ENCODE measurements at regions not wholly inside any gene's neighbourhood (a gene's known extent, or its start where the extent isn't known, plus 50 kb on each side); places are given as distances from the start of the nearest gene placed in this dataset.

DNA sequence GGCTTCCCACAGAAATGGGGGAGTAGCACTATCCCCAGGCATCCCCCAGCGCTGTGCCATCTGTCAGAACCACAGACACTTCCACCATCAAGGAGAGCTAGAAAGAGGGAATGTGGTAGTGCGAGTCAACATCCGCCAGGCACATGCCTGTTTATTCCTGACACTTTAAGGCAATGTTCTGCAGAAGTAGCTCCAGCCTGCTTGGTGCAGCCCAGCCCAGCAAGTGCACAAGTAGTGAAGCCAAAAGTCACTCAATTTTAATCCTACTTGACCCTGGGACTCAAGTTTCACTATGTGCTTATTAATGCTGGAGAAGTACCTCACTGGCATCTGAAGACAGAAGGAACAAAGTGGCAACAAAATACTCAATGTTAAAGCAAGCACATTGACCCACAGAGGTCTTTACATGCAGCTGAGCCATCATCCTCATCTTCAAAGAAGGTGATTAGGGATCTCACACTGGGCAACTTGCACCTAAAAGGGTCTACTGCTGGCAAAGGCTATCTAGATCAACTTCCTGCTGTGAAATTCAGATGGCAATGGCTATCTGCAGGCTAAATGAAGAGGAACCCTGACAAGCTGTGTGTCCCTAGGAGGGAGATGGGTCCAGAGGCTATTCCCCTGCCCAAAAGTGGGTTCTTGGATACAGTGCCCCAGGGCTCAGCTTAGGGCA is 61.4 kb upstream of the CLDN18 start:
- Mint-ChIP-seq H3K36me3 (no peaks in the 10 kb centered on the region), H3K9me3 (peaks cover 0 to 4% (median 0%) of the 10 kb centered on the region in 7 donors), H3K27ac (no peak overlapping the region), H3K4me3 (no peak overlapping the region), H3K4me1 (no peaks in the 10 kb centered on the region), H3K27me3 (ENCODE audit: low read depth in 3 of 3) (peaks cover 0 to 4% (median 1%) of the 10 kb centered on the region in 3 donors)
- TF ChIP-seq, protein P1, sequence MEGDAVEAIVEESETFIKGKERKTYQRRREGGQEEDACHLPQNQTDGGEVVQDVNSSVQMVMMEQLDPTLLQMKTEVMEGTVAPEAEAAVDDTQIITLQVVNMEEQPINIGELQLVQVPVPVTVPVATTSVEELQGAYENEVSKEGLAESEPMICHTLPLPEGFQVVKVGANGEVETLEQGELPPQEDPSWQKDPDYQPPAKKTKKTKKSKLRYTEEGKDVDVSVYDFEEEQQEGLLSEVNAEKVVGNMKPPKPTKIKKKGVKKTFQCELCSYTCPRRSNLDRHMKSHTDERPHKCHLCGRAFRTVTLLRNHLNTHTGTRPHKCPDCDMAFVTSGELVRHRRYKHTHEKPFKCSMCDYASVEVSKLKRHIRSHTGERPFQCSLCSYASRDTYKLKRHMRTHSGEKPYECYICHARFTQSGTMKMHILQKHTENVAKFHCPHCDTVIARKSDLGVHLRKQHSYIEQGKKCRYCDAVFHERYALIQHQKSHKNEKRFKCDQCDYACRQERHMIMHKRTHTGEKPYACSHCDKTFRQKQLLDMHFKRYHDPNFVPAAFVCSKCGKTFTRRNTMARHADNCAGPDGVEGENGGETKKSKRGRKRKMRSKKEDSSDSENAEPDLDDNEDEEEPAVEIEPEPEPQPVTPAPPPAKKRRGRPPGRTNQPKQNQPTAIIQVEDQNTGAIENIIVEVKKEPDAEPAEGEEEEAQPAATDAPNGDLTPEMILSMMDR (IDR thresholded peaks at IDR 0.05) = no peak
- H3K27ac ChIP-seq (ENCODE audit: low read depth in 1 of 2, low read length in 2 of 2) = no peak overlapping the region
- 100% methylated on average over 1 of the region's 3 CpGs for WGBS (ENCODE audit: insufficient coverage)
- no peak overlapping the region for H3K4me2 ChIP-seq (replicated peaks; ENCODE audit: extremely low read depth, low read length, poor library complexity, severe bottlenecking)
- no peak overlapping the region for H3K4me3 ChIP-seq (replicated peaks in 1 of 3; ENCODE audit: low read depth in 2 of 3, low read length in 3 of 3)
- intact Hi-C loops (cut with micrococcal nuclease) = no loop called here
- H4K20me1 ChIP-seq (ENCODE audit: insufficient read depth, low read length) = no peaks in the 10 kb centered on the region
- no peak overlapping the region for H3K9ac ChIP-seq (ENCODE audit: insufficient read depth, low read length, poor library complexity, severe bottlenecking)
- no peaks in the 10 kb centered on the region for H3K9me3 ChIP-seq (replicated peaks in 1 of 2; ENCODE audit: control insufficient read depth in 1 of 2, insufficient read depth in 1 of 2, low read length in 2 of 2)
- no peak for DNase-seq
- no peak overlapping the region for H2AFZ ChIP-seq (ENCODE audit: insufficient read depth, low read depth, low read length, poor library complexity, severe bottlenecking)
- H3K36me3 ChIP-seq (replicated peaks in 1 of 2; ENCODE audit: control insufficient read depth in 1 of 2, insufficient read depth in 2 of 2, low read length in 2 of 2) = no peaks in the 10 kb centered on the region
- no peaks in the 10 kb centered on the region for H3K27me3 ChIP-seq (ENCODE audit: control insufficient read depth in 2 of 2, insufficient read depth in 2 of 2, low read length in 2 of 2)
- no peaks in the 10 kb centered on the region for H3K79me2 ChIP-seq (ENCODE audit: insufficient read depth, low read length)
- no peaks in the 10 kb centered on the region for H3K4me1 ChIP-seq (ENCODE audit: control insufficient read depth in 1 of 2, insufficient read depth in 2 of 2, low read length in 2 of 2)

DNA sequence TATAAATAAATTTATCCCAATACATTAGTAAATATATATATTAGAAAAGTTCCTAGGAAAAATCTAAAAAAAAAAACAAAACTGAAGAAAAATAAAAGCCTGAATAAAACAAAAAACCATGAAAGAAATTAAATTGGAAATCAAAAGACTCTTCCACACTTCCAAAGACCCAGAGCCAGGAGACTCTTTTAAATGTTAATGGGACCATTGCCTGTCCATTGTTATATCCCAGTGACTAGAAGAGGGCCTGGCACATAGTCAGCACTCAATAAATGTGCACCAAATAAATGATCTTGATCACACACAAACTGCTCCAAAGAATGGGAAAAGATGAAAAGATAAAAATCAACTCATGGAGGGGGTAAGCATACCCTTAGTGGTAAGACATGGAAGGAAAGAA is 51.3 kb upstream of the CLDN18 start:
- Mint-ChIP-seq H3K36me3 (no peaks in the 10 kb centered on the region), H3K4me1 (no peaks in the 10 kb centered on the region), H3K4me3 (no peak overlapping the region), H3K9me3 (peaks cover 0 to 8% (median 5%) of the 10 kb centered on the region in 7 donors), H3K27ac (no peak overlapping the region), H3K27me3 (ENCODE audit: low read depth in 3 of 3) (peaks cover 3 to 13% (median 6%) of the 10 kb centered on the region in 3 donors)
- intact Hi-C loops (cut with micrococcal nuclease) = no loop called here
- Histone ChIP-seq H3K27me3 (ENCODE audit: control insufficient read depth in 2 of 2, insufficient read depth in 2 of 2, low read length in 2 of 2) (peaks cover 0 to 2% of the 10 kb centered on the region in 2 donors), H3K9ac (ENCODE audit: insufficient read depth, low read length, poor library complexity, severe bottlenecking) (no peak overlapping the region), H3K79me2 (ENCODE audit: insufficient read depth, low read length) (no peaks in the 10 kb centered on the region), H3K36me3 (replicated peaks in 1 of 2; ENCODE audit: control insufficient read depth in 1 of 2, insufficient read depth in 2 of 2, low read length in 2 of 2) (no peaks in the 10 kb centered on the region), H3K4me3 (replicated peaks in 1 of 3; ENCODE audit: low read depth in 2 of 3, low read length in 3 of 3) (no peak overlapping the region), H3K27ac (ENCODE audit: low read depth in 1 of 2, low read length in 2 of 2) (no peak overlapping the region), H3K4me1 (ENCODE audit: control insufficient read depth in 1 of 2, insufficient read depth in 2 of 2, low read length in 2 of 2) (no peaks in the 10 kb centered on the region), H3K4me2 (replicated peaks; ENCODE audit: extremely low read depth, low read length, poor library complexity, severe bottlenecking) (no peak overlapping the region), H3K9me3 (replicated peaks in 1 of 2; ENCODE audit: control insufficient read depth in 1 of 2, insufficient read depth in 1 of 2, low read length in 2 of 2) (peaks cover 0 to 3% of the 10 kb centered on the region in 2 donors), H4K20me1 (ENCODE audit: insufficient read depth, low read length) (no peaks in the 10 kb centered on the region), H2AFZ (ENCODE audit: insufficient read depth, low read depth, low read length, poor library complexity, severe bottlenecking) (no peak overlapping the region)
- TF ChIP-seq, protein P1 (IDR thresholded peaks at IDR 0.05) = no peak
- no peak for DNase-seq
